HG02610 (cell line): ENCODE measurements at regions not wholly inside any gene's neighbourhood (a gene's known extent, or its start where the extent isn't known, plus 50 kb on each side); places are given as distances from the start of the nearest gene placed in this dataset.
"Not testable (repeated sequence)": the region's sequence is repeated elsewhere in the genome, so short reads cannot be mapped to it uniquely, and the experiment has no call there.

Source experiments
- ATAC-seq: cut with Tn5 transposase; IDR thresholded peaks from one replicate; pipeline ENCODE4 v1.9.1; 2021; ENCODE audit warnings: mild to moderate bottlenecking, moderate library complexity; ENCODE audit not compliant: unreplicated experiment

DNA sequence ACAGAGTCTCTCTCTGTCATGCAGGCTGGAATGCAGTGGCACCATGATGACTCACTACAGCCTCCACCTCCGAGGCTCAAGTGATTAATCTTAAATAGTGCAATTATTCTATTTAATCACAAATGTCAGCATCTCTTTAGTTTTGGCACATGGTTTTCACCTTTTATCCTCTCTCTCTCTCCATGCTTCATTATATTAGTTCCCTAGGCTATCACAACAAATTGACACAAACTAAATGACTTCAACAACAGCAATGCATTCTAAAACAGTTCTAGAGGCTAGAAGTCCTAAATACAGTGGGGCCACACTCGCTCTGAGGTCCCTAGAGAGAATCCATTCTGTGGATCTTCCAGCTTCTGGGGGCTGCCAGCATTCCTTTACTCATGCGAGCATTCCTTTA lies 178.2 kb upstream of the ZNG1F start:
- ATAC-seq: not testable (repeated sequence)

DNA sequence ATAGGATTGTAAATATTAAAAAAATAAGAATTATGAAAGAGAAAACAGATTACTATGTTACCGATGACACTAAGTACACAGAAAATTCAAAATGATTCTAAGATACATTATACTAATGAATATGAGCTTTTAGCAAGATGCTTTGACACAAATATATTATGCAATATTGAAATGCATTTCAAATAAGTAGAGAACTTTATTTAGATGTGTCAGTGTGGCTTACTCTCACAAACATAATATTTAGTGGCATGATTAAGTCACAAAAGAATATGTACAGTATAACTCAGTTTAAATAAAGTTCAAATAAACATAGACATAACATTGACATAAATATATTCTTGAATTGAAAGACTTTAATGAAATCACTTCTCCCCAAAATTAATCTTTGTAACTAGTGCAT lies 172.7 kb upstream of the ZNG1F start:
- not testable (repeated sequence) for ATAC-seq

DNA sequence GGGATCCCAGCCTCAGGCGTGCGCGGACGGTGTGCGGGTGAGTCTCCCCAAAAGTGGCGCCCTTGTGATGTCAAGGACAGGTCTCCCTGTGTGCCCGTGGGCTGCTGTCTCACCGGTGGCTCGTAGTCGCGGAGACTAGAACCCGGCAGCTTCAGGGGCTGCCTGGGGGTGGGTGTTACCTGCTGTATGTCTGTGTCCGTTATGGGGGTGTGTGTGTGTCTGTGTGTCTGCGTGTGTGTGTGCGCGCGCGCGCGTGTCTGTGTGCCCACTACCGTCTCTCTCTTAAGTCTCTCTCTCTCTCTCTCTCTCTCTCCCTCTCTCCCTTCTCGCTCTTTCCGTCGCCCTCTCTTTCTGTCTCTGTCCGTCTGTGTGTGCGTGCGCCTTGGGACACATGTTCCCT lies 170.0 kb upstream of the ZNG1F start:
- ATAC-seq: not testable (repeated sequence)

DNA sequence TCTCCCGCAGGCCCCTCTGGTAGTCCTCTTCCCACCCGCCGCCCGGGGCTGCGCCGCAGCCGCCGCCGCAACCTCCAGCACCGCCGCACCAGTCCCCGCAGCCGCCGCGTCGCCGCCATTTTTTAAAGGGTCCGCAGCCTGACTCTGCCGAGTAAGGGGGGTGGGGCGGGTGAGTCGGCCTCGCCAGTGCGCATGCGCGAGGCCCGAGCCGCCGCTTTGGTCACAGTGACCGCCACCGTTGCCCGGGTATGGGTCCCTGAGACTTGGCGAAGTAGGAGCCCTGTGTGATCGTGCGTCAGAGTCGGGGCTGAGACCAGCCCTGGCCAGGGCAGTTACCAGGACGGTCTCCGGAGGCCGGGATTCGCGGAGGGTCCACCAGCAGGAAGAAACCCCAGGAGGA lies 169.6 kb upstream of the ZNG1F start:
- not testable (repeated sequence) for ATAC-seq

DNA sequence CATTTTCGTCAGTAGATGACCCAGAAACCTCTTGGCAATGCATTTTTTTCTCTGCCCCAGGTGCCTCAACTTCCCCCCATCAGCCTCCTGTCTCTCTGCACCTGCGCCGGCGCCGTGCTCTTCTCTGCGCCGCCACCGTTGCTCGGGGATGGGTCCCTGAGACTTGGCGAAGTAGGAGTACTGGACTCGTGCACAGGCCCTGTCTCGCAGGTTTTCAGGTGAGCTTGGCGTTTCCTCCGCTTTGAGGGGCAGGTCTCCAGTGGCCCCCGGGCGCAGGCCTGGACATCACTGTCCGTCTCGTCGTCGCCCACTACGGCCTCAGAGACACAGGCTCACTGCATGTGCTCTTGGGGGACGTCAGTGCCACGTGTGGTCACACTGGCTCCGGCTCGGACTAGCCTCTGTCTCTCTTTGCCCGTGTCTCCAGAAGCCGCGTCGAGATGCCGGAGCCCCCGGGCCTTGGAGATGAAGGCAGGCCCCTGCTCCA lies 168.8 kb upstream of the ZNG1F start:
- ATAC-seq: not testable (repeated sequence)

DNA sequence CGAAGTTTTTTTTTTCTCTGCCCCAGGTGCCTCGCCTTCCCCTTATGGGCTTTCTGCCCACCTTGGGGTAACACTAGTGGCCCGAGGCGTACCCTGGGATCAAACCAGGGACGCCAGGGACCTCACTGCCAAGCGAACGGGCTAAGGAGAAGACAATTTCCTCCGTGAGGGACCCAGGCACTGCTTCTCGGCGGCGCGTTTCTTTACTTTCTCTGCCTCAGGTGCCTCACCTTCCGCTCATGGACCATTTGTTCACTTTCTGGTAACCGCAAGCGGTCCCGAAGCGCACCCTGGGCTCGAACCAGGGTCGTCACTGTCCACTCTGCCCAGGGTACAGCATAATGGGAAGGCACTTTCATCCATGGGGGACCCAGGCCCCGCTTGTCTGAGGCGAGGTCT lies 168.2 kb upstream of the ZNG1F start:
- not testable (repeated sequence) for ATAC-seq

DNA sequence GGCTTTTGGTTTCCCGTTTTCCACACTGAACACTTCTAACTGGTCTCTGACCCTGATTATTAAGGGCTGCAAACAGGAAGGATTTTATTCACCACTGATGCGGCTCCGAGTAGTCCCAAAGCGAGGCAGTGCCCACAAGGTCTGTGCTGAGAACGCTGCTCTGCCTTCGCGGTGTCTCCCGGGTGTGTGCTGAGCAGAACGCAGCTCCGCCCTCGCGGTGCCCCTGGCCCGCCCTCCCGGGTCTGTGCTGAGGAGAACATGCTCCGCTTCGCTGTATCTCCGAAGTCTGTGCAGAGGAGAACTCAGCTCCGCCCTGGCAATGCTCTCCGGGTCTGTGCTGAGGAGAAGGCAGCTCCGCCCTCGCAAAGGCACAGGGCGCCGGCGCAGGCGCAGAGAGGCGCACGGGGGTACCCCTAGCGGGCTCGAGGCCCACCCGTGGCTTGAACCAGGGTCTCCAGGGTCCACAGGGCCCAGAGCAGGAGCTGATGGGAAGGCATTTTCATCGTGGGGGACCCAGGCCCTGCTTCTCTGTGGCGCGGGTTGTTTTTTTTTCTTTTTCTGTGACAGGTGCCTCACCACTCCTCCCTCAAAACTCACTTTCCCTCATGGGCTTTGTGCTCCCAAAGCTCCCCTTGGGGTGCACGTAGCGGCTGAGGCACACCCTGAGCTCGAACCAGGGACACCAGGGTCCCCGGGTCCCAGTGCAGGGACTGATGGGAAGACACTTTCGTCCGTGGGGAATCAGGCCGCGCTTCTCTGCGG lies 167.7 kb upstream of the ZNG1F start:
- not testable (repeated sequence) for ATAC-seq

DNA sequence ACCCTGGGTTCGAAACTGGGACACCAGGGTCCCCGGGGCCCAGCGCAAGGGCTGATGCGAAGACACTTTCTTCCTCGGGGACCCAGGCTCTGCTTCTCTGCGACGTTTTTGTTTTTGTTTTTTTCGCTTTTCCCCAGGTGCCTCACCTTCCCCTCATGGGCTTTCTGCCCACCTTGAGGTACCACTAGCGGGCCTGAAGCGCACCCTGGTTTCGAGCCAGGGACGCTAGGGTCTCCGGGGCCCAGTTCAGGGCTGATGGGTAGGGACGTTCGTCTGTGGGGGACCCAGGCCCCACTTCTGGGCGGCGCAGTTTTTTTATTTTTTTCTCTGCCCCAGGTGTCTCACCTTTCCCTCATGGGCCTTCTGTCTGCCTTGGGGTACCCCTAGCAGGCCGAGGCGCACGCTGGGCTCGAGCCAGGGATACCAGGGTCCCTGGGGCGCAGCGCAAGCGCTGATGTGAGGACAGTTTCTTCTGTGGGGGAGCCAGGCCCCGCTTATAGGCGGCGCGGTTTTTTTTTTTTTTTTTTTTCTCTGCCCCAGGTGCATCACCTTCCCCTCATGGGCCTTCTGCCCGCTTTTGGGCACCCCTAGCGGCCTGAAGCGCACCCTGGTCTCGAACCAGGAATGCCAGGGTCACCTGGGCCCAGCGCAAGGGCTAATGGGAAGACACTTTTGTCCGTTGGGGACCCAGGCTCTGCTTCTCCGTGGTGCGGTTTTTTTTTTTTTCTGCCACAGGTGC lies 166.8 kb upstream of the ZNG1F start:
- ATAC-seq: not testable (repeated sequence)

DNA sequence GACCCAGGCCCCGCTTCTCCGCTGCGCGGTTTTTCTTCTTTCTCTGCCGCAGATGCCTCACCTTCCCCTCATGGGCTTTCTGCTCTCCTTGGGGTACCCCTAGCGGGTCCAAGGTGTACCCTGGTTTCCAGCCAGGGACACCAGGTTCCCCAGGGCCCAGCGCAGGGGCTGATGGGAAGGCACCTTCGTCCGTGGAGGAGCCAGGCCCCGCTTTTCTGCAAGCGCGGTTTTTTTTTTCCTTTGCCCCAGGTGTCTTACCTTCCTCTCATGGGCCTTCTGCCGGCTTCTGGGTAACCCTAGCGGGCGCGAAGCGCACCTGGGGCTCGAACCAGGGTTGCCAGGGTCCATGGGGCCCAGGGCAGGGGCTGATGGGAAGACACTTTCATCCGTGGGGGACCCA lies 165.9 kb upstream of the ZNG1F start:
- not testable (repeated sequence) for ATAC-seq

DNA sequence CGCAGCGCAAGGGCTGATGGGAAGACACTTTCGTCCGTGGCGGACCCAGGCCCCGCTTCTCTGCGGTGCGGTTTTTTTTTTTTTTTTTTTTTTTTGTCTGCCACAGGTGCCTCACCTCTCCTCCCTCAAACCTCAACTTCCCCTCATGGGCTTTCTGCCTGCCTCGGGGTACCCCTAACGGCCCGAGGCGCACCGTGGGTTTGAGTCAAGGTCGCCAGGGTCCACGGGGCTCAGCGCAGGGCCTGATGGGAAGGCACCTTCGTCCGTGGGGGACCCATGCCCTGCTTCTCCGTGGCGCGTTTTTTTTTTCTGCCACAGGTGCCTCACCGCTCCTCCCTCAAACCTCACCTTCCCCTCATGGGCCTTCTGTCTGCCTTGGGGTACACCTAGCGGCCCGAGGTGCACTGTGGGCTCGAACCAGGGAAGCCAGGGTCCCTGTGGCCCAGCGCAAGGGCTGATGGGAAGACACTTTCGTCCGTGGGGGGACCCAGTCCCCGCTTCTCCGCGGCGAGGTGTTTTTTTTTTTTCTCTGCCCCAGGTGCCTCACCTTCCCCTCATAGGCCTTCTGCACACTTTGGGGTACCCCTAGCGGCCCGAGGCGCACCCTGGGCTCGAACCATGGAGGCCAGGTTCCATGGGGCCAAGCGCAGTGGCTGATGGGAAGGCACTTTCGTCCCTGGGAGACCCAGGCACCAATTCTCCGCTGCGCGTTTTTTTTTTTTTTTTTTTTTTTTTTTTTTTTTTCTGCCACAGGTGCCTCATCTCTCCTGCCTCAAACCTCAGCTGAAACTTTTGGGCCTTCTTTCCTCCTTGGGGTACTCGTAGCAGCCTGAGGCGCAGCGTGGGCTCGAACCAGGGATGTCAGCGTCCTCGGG lies 165.2 kb upstream of the ZNG1F start:
- ATAC-seq: not testable (repeated sequence)

DNA sequence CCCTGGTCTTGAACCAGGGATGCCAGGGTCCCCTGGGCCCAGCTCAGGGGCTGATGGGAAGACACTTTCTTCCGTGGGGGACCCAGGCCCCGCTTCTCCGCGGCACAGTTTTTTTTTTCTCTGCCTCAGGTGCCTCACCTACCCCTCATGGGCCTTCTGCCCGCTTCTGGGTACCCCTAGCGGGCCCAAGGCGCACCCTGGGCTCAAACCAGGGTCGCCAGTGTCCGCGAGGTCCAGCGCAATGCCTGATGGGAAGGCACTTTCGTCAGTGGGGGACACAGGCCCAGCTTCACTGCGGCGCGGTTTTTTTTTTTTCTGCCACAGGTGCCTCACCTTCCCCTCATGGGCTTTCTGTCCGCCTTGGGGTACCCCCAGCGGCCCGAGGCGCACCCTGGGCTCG lies 163.9 kb upstream of the ZNG1F start:
- ATAC-seq: not testable (repeated sequence)

DNA sequence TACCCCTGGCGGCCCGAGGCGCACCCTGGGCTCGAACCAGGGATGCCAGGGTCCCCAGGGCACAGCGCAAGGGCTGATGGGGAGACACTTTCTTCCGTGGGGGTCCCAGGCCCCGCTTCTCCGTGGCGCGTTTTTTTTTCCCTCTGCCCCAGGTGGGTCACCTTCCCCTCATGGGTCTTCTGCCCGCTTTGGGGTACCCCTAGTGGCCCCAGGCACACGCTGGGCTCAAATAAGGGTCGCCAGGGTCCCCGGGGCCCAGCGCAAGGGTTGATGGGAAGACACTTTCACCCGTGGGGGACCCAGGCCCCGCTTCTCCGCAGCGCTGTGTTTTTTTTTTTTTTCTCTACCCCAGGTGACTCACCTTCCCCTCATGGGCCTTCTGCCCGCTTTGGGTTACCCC lies 163.3 kb upstream of the ZNG1F start:
- ATAC-seq: not testable (repeated sequence)

DNA sequence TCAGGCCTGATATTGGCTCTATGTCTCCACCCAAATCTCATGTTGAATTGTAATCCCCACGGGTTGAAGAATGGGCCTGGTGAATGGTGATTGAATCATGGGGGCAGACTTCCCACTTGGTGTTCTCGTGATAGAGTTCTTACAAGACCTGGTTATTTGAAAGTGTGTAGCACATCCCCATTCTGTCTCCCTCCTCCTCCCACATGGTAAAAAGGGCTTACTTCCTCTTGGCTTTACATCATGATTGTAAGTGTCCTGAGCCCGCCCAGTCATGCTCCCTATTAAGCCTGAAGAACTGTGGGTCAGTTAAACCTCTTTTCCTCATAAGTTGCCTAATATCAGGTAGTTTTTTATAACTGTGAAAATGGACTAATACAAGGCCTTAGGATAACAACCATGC lies 158.8 kb upstream of the ZNG1F start:
- not testable (repeated sequence) for ATAC-seq

DNA sequence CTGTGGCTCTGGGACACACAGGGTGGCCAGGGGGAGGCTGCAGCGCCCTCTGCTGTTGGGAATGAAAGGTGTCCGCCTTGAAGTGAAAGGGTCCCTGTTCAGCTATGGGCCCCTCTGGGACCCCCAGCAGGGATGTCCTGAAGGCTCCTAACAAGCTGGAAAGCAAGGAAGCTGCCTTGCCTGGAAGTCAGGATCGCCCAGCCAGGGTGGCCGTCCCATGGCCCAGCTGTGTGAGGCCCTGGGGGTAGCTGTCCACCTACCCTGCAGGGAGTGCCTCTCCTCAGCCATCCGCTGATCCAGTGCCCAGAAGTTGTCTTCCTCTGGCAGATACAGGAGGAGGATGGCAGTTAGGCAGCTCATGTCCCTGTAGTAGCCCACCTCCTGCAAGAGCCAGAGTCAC lies 143.4 kb upstream of the ZNG1F start:
- ATAC-seq: not testable (repeated sequence)

DNA sequence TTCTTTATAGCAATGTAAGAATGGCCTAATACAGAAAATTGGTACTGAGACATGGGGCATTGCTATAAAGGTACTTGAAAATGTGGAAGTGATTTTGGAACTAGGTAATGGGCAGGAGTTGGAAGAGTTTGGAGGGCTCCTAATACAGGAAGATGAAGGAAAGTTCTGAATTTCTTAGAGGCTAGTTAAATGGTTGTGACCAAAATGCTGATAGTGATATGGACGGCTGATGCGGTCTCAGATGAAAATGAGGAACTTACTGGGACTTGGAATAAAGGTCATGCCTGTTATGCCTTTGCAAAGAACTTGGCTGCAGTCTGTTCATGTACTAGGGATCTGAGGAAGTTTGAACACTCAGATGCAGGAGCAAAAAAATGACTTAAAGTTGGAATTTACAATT lies 132.2 kb upstream of the ZNG1F start:
- ATAC-seq: not testable (repeated sequence)

DNA sequence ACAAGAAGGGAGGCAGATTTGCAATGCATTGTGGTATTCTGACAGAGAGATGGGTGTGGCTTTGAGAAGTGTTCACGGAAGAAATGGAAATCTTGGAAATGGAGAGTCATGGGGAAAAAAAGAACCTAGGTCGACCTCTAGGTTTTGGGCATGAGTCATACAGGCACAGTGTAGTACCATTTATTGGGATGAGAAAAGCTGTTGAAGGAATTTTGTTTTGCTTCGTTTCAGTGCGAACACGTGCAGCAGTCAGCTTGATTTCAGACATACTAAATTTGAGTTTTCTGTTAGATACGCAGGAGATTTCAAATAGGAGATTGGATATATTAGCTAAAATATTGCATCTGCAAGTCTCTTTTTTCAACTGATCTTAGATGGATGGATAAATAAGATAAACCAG lies 119.8 kb upstream of the ZNG1F start:
- ATAC-seq: not testable (repeated sequence)

DNA sequence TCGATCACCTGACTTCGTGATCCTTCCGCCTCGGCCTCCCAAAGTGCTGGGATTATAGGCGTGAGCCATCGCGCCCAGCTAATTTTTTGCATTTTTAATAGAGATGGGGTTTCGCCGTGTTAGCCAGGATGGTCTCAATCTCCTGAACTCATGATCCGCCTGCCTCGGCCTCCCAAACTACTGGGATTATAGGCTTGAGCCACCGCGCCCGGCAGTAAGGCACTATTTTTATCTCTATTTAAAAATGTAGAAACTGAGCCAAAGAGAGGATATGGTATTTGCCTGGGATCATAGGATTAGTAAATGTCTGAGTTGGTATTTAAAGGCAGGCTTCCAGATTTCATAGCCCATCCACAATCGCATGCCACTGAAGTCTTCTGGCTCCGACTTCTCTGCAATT lies 96.6 kb upstream of the ZNG1F start:
- ATAC-seq: not testable (repeated sequence)

DNA sequence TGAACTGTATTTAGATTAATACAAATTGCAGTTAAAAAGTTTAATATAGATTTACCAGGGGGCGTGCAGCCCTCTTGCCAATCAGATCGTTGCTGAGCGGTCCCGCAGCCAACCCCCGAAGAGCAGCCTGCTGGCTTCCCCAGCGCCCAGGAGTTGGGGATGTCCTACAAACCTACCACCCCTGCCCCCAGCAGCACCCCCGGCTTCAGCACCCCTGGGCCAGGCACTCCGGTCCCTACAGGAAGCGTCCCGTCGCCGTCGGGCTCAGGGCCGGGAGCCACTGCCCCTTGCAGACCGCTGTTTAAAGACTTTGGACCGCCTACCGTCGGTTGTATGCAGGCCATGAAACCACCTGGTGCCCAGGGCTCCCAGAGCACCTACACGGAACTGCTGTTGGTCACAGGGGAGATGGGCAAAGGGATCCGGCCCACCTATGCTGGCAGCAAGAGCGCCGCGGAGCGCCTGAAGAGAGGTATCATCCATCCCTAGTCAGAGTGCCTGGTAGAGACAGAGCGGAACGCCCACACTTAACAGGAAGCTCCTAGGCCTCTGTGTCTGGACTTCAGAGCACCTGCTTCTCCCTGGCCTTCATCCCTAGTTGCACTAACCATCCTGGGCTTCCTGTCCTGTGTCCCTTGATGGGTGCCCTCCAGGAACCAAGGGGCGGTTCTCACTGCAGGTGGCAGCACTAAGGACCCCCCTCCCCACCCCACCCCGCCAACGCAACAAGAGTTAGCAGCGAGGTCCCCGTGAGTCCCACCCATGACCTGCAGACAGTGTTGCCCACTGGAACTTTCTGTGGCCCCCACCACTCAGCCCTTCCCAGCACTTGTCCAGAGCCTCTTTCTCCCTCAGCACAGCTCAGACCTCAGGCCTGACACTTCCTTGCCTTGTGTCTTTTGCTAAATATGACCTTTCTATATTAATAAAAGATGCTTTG lies 91.5 kb upstream of the ZNG1F start:
- ATAC-seq: not testable (repeated sequence)

DNA sequence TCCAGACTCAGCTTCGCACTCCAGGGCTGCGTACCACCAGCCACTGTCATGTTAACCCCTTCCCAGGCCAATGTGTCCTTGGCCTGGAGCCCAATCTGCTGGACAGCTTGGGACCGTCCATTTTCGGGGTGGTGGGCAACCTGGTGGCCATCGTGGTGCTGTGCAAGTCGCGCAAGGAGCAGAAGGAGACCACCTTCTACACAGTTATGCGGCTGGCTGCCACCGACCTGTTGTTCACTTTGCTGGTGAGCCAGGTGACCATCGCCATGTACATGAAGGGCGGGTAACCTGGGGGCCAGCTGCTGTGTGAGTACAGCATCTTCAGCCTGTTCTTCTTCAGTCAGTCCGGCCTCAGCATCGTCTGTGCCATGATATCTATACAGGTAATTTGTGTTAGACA lies 90.3 kb upstream of the ZNG1F start:
- not testable (repeated sequence) for ATAC-seq

DNA sequence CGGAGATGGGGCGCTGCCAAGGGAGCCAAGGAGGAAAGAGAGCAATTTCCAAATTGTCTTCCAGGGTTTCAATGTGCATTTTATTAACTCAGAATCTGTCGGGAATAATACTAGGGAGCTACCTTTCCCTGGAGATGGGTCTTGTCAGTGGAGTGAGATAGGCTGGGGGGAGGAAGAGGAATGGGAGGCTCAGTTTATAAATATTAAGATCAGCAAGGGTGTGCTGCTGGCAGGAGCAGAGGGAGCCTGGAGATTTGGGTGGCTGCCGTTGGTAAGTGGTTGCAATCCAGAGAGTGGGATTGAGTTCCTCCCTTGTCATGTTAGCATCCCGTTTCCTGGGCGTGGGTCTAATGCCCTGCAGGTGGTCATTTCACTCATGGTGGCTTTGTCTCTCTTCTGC lies 89.9 kb upstream of the ZNG1F start:
- ATAC-seq: not testable (repeated sequence)
